ENCODE measurements at regions not wholly inside any gene's neighbourhood (a gene's known extent, or its start where the extent isn't known, plus 50 kb on each side); places are given as distances from the start of the nearest gene placed in this dataset.
A peak's percentile ranks its signal among the peaks of the same experiment; 100 is the strongest.

DNA sequence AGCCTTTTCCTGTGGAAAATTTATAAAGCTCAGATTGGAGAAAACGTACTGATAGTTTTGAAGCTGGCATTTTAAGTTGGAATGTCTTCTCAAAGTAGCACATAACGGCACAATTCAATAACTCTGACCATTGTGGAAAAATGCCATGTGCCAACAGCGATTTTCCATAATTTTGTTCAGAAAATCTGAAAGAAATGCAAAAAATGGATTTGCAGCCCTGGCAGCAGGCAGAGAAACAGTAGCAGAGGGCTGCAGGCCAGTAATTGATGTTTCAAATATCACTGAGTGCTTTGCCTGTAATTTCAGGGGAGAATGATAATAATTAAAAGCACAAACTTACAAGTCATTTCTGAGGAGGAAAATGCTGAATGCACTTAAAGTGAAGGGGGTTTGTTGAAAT lies 507.4 kb downstream of the MAFB start:
- intact Hi-C loops (cut with DNase I), result no loop called here
- TF ChIP-seq, protein P1, sequence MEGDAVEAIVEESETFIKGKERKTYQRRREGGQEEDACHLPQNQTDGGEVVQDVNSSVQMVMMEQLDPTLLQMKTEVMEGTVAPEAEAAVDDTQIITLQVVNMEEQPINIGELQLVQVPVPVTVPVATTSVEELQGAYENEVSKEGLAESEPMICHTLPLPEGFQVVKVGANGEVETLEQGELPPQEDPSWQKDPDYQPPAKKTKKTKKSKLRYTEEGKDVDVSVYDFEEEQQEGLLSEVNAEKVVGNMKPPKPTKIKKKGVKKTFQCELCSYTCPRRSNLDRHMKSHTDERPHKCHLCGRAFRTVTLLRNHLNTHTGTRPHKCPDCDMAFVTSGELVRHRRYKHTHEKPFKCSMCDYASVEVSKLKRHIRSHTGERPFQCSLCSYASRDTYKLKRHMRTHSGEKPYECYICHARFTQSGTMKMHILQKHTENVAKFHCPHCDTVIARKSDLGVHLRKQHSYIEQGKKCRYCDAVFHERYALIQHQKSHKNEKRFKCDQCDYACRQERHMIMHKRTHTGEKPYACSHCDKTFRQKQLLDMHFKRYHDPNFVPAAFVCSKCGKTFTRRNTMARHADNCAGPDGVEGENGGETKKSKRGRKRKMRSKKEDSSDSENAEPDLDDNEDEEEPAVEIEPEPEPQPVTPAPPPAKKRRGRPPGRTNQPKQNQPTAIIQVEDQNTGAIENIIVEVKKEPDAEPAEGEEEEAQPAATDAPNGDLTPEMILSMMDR (IDR thresholded peaks at IDR 0.05), result no peak
- TF ChIP-seq POLR2A (IDR thresholded peaks at IDR 0.05), result no peak

DNA sequence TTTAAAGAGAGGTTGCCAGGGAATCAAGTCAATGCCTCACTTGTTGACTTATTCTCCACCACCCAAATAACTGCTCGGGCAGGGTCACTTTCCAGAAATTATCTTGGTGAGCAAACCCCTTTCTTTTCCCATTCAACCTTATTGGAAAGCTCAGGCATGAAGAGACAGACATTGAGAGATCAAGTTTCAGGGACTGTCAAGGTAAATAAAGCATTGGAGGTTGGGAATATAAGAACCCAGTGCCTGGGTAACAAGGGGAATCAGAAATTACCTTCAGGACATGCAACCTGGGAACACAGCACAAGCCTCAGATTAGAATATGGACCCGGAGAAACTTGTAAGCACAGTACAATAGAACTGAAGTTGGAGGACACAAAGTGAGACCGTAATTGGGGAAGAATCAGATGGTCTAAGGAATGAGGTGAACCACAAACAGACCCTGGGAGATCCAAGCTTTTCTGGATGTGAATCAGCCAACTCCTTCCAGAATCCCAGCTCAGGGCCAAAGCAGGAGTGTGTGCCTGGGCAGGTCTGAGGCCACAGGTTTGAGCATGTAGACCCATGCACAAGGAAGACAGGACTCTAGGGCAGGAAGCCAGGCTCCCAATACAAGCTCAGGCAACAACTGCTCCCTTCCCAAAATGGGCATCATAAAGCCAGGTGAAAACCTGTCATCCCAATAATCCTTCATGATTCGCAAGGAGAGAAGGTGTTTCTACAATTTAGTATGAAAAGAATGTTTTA lies 512.8 kb downstream of the MAFB start:
- DNase-seq (no peak), ATAC-seq (no peak)
- no peaks in the 10 kb centered on the region for H3K9me3 ChIP-seq
- intact Hi-C loops (cut with DNase I), result no loop called here
- H3K36me3 ChIP-seq, result no peaks in the 10 kb centered on the region
- peaks cover 0 to 4% (median 0%) of the 10 kb centered on the region in 9 donors for H3K27me3 ChIP-seq
- H3K27ac ChIP-seq, result no peak overlapping the region
- TF ChIP-seq, protein P1 (IDR thresholded peaks at IDR 0.05), result no peak
- TF ChIP-seq POLR2A (IDR thresholded peaks at IDR 0.05), result no peak
- H3K4me3 ChIP-seq, result no peak overlapping the region
- WGBS, 4 donors, result 88 to 96% (median 92%) methylated on average over 4 of the region's 4 CpGs
- no peaks in the 10 kb centered on the region for H3K4me1 ChIP-seq

More for the DNA sequence above, 507.4 kb downstream of the MAFB start:
- no peak for ATAC-seq
- no peak overlapping the region for H3K4me3 ChIP-seq
- H3K36me3 ChIP-seq, result no peaks in the 10 kb centered on the region
- no peaks in the 10 kb centered on the region for H3K4me1 ChIP-seq
- no peak overlapping the region for H3K27ac ChIP-seq
- WGBS, 4 donors, result 84 to 89% (median 86%) methylated on average over 3 of the region's 3 CpGs
- H3K27me3 ChIP-seq, result peaks cover 0 to 4% (median 0%) of the 10 kb centered on the region in 9 donors
- no peak for DNase-seq
- no peaks in the 10 kb centered on the region for H3K9me3 ChIP-seq

DNA sequence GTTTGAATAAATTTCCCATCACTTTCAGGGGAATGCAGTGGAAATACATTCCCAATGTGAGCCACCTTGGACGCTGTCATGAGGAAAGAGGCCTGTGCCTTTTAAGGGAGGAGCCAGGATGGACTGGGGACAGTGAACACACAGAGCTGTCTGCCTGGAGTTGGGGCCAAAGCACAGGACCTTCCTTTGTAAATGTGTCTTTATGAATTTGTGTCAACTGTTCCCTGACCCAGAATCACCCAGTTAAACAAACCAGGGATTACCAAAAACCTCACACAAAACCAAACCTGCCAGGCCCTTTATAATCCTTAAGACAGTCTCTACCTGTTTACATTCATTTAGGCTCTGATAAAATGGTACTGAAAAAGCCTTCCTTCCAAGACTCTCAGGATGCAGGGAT lies 513.7 kb downstream of the MAFB start:
- ATAC-seq, result no peak
- no peak for TF ChIP-seq POLR2A (IDR thresholded peaks at IDR 0.05)
- TF ChIP-seq, protein P1 (IDR thresholded peaks at IDR 0.05), result no peak
- H3K4me1 ChIP-seq, result no peaks in the 10 kb centered on the region
- WGBS, 4 donors, result 60 to 67% (median 66%) methylated on average over 1 of the region's 1 CpG
- H3K36me3 ChIP-seq, result no peaks in the 10 kb centered on the region
- peaks cover 0 to 4% (median 0%) of the 10 kb centered on the region in 9 donors for H3K27me3 ChIP-seq
- H3K27ac ChIP-seq, result no peak overlapping the region
- no peaks in the 10 kb centered on the region for H3K9me3 ChIP-seq
- DNase-seq, result no peak
- intact Hi-C loops (cut with DNase I), result no loop called here
- no peak overlapping the region for H3K4me3 ChIP-seq

DNA sequence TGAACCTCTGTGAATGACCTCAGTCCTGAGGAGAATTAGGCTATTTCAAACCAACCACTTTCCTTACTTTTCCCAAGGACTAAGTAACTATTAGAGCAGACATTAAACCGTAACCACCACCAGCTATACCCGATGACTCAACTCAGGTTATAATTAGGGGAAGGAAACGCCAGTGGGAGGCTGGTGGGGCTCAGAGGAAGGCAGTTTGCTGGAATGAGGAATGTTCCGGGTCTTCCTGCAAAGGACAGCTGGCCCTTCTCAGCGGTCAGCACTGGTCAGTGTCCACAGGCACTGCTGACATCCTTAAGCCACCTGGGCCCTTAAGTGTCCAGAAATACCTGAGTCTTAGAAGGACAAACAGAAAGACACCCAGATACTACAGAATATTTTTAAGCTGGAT lies 515.2 kb downstream of the MAFB start:
- DNase-seq (no peak), ATAC-seq (peak in 2 of 4 donors; percentile 33 to 34)
- no peak for TF ChIP-seq POLR2A (IDR thresholded peaks at IDR 0.05)
- TF ChIP-seq, protein P1 (IDR thresholded peaks at IDR 0.05), result no peak
- H3K36me3 ChIP-seq, result no peaks in the 10 kb centered on the region
- no peak overlapping the region for H3K4me3 ChIP-seq
- intact Hi-C loops (cut with DNase I), result no loop called here
- no peaks in the 10 kb centered on the region for H3K4me1 ChIP-seq
- H3K27ac ChIP-seq, result no peak overlapping the region
- H3K27me3 ChIP-seq, result peaks cover 0 to 4% (median 0%) of the 10 kb centered on the region in 9 donors
- H3K9me3 ChIP-seq, result no peaks in the 10 kb centered on the region
- 32 to 45% (median 38%) methylated on average over 5 of the region's 5 CpGs for WGBS, 4 donors
